ENCODE measurements at regions not wholly inside any gene's neighbourhood (a gene's known extent, or its start where the extent isn't known, plus 50 kb on each side); places are given as distances from the start of the nearest gene placed in this dataset.

DNA sequence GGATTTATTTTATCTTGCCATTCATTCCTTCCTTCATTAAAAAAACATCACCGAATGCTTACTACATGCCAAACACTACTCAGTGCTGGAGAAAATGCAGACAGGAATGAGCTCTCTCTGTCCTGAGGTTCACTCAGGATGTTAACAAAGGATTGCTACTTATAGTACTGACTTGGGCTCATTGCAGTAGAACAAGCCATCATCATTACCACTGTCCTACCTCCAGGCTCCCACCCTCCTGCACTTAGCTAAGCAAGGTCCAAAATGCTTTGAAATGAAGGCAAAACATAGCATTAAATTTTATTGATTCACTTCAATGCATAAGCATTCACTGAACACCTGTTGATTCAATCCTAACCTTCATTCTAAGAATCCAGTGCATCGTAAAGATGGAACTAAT, 159.8 kb upstream of the RADX start:
- TF ChIP-seq, protein P1, sequence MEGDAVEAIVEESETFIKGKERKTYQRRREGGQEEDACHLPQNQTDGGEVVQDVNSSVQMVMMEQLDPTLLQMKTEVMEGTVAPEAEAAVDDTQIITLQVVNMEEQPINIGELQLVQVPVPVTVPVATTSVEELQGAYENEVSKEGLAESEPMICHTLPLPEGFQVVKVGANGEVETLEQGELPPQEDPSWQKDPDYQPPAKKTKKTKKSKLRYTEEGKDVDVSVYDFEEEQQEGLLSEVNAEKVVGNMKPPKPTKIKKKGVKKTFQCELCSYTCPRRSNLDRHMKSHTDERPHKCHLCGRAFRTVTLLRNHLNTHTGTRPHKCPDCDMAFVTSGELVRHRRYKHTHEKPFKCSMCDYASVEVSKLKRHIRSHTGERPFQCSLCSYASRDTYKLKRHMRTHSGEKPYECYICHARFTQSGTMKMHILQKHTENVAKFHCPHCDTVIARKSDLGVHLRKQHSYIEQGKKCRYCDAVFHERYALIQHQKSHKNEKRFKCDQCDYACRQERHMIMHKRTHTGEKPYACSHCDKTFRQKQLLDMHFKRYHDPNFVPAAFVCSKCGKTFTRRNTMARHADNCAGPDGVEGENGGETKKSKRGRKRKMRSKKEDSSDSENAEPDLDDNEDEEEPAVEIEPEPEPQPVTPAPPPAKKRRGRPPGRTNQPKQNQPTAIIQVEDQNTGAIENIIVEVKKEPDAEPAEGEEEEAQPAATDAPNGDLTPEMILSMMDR (optimal IDR thresholded peaks at IDR 0.05 in 1 of 3, IDR thresholded peaks at IDR 0.05 in 1 of 3, conservative IDR thresholded peaks at IDR 0.05 in 1 of 3; ENCODE audit: extremely low read depth in 1 of 3, insufficient read depth in 2 of 3, low read length in 3 of 3) = no peak
- no peak for TF ChIP-seq EZH2 (IDR thresholded peaks at IDR 0.05; ENCODE audit: low read length)
